HG03520 (cell line): ENCODE measurements at regions not wholly inside any gene's neighbourhood (a gene's known extent, or its start where the extent isn't known, plus 50 kb on each side); places are given as distances from the start of the nearest gene placed in this dataset.

Experiments used
- ATAC-seq: cut with Tn5 transposase; IDR thresholded peaks from one replicate; pipeline ENCODE4 v1.9.1; 2021; ENCODE audit warnings: mild to moderate bottlenecking, moderate library complexity; ENCODE audit not compliant: unreplicated experiment

DNA sequence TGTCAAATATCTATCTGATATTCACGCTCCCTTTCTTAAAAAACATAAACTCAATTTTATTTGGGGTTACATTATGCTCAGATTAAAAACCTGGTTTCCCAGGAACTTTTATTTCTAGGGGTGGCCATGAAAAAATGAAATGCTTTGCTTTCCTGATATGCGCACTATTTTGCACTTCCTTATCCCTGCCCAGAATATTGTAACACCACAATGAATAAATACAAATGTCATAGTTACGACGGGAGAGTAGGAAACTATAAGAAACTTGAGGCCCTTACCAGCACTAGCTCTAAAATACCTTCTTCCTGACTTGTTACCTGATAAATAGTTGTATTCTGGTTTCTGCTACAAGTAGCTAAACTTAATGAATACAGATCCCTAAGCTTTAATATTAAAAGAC, 475.6 kb upstream of the CWC22 start:
- no peak for ATAC-seq

DNA sequence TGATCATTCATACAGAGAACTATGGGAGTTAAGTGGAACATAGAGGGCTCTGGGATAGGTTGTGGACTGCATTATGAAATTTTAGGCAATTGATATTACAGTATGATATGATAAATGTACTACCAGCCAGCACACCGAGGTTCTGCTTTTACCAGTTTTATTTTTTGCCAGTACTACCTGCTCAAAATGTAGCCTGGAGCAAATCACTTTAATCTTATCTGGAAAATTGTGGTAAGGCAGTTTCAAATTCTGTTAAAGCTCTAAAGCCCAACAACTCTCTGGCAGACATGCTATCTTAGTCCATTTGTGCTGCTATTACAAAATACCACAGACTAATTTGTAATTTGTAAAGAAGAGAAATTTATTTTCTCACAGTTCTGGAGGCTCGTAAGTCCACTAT, 474.9 kb upstream of the CWC22 start:
- ATAC-seq = no peak

DNA sequence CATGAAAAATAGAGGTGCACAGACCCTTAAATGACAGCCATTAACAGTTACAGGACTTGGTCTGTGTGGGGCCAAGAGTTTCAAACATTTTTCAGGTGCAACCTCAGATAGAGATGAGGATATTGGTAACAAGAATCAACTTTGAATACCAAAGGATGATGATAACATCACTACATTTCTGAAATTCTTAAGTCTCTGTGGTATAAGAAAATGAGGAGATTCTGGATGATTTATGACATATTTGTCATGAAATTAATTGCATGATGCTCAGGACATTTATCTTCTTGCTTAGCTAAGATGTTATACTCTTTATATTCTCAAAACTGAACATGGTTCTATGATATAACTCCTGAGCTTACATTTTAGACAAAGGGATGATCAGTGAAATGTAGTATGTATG, 471.8 kb upstream of the CWC22 start:
- no peak for ATAC-seq

DNA sequence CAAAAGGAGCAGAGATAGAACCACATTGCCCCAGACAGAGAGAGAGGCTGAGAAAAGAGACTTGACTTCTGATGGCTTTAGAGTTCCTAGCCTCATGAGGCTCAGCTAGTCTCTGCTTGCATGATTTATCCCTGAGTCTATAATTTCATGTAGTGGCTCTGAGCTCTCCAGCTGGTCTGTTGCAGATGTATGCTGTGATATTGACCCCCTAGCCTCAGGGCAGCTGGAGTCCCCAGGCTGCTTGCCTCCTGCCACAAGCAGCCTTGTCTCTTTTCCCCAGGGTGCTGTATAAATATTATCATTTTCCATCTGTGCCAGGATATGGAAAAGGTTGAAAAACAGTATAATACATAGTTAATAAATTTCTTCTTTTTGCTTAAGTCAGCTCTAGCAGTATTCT, 467.6 kb upstream of the CWC22 start:
- ATAC-seq = no peak

DNA sequence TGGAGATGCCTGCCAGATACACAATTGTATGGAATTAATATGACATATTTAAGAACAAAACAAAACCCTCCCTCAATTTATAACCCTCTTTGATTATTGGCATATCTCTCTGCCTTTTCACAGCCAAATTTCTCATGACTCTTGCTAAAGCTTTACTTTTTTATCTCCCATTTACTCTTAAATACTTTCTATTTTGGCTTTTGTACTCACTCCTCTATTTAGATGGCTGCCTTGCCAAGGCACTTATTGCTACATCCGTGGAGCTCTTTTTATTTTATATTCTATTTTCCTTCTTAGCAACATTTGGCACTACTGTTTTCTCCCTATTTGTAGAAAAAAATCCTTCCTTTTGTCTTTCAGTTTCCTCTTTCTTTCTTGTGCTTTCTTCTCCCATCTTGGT, 466.4 kb upstream of the CWC22 start:
- ATAC-seq = no peak

DNA sequence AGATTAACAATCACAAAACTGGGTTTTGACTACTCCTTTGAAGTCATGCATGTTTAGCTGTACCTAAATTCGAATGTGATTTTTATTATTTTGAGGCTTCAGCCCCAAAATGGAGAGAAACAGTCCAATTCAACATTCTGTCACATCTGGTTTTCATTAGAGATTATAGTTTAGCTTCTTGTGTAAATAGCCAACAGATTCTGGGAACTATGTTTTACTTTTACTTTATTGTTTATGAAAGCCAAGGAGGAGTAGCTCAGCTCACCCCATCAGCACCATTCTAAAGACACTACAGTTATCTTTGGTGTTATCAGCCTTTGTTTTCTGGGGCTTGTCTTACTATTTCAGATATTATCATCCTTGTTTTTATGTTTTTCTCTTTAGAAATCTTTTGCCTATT, 465.0 kb upstream of the CWC22 start:
- no peak for ATAC-seq

DNA sequence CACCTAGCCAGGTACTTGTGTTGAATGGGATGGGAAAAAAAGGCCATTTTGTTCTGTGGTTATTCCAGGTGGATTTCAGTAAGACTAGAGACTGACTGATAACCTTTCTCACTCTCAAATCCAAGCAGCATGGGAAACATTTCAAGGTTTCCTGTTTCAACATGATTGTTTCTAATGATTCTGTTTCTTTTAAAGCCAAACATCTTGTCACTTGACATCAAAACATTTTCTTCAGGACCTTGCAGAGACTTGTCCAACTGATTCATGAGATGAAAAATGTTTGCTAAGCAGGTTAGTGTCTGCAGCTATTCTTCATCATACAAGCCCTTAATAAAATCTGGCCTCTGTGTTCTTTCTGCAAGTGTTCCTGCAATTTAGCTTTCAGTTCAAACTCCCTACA, 456.5 kb upstream of the CWC22 start:
- no peak for ATAC-seq

DNA sequence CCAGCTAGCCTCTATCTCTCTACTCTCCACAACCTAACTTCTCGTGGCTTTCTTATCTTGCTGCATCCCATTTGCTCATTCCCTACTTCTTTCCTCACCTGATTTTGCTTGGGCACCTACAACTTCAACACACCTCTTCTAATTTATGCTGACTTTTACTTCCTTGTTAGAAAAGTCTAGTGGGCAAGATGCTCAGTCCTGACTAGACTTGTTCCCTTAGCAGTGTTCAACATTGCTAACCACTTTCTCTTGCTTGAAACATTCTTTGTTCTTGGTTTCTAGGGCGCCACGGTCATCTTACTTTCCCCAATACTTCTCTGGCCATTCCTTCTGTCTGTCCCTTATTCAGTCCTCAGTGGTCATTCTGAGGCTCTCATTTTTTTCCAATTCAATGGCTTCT, 454.7 kb upstream of the CWC22 start:
- no peak for ATAC-seq

DNA sequence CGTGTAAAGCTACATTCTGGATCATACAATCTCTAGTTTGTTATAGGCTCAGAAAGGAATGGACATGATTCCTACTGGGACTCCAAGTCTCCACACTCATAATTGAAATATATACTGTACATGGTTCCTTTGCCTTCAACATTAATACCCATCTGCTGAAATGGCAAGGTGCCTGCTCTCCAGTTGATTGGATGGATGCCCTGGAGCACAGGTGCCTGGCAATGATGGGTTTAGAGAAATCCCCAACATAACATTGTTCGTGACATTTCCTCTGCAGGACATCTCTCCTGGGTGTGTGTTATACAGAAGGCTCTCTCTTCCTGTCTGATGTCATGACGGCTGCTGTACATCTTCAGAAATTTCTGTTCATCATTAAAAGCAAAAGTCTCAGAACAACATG, 449.7 kb upstream of the CWC22 start:
- no peak for ATAC-seq

DNA sequence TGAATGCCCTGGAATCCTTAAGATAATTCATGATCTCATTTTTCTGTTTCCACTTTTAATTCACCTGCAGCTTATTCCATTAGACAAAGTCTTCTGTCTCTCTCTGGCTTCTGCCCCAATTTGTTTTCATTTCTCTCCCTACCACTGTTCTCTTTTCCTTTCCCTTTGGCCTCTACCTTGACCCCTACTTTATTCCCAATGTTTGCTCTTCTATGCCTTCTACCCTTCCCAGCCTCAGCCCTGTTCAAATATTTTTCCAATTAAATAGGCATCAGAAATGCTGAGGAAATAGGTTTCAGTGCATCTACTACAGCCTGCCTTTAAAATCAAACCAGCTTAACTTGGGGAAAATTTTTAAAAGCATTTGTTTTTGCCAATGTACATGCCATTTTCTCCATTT, 443.7 kb upstream of the CWC22 start:
- ATAC-seq = no peak

DNA sequence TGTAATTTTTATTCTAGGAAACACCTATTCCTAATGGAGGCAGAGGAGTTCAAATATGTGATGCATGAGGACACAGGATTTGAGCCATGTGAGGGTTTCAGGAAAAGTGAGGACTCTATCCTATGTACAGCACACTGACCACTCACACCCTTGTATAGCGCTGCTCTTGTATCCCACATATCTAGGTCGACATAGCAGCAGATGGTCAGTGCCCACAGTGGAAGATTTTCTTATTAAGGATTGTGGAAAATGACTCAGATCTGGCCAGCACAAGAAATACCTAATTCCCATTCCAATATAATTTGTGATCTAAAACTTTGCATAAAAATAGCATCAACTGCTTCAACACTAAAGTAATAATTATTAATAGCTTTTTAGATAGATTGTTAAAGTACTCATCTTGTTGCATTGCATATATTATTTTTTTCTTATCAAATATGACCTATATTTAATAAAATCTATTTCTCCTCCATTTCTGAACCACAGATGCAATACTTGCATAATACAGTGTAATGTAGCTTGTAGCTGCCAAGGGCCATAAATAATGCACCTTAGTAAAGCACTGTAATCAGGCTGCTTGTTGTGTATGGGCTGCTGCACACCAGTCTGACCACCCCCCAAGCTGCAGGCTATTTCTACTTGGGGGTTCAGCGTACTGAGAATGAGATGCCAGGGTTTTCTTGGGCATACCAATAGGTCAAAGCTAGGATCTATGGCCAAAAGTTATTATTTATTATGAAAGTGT, 442.2 kb upstream of the CWC22 start:
- no peak for ATAC-seq

DNA sequence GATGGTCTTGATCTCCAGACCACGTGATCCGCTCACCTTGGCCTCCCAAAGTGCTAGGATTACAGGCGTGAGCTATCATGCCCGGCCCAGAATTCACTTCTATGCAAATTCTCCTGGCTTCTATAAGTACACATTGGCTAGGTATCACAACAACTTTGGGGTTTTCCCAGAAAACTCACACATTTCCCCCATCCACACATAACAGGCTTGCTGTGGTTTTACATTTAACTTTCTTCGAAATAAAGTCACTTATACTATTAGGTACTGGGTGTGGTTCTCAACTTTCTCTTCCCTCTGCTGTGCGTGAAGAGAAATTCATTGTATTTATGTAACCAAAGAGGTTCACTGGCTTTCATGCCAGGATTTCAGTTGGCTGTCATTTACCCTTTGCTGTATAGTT, 439.4 kb upstream of the CWC22 start:
- no peak for ATAC-seq

DNA sequence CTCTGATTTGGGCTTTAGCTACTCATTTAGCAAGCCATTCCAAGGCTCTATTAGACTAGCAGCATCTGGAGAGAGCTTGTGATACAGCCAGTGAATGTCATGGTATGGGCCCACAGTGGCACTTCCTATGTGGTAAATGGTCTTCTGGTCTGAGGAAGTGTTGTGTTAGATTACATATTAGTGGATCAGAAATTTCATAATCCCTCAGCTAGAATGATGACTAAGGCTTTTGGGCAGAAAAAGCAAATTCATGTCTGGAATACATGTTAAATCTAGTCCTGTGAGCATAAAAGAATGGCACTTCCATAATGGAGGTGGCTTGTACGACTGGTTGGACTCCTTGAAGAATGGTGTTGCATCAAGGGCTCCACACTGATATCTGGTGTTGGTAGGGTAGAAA, 436.8 kb upstream of the CWC22 start:
- ATAC-seq = no peak

DNA sequence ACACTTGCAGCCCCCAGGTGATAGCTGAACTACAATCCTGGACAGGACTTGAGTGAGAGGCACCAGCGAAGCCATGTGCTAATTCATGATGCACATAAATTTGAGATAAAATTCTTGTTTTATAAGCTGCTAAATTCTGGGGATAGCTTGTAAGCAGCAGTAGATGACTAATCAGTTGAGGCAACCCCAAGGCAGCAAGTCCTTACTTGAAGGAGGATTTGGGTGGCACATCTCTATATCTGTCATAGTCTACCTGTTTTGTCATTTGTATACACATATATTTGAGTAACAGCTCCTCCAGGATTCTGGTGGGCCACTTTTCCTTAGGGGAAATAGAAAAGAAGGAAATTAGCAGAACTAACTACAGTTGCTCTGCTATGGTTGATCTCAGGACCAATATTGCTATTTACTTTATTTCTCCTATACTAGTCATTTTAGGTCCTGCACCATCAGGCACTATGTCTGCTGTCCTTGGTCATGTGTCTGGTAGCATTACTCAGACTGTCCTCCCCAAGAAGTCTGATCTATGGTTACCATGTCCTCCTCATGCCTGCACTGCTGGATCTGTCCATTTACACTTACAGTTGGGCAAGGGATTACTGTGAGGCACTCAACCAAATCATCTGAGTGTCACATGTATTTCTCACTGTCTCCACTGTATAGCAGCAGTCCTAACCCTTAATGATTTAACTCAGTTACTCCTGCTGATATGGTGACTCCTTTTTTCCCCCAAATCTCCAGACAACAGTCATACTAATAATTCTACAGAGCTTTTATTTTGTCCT, 436.0 kb upstream of the CWC22 start:
- no peak for ATAC-seq

DNA sequence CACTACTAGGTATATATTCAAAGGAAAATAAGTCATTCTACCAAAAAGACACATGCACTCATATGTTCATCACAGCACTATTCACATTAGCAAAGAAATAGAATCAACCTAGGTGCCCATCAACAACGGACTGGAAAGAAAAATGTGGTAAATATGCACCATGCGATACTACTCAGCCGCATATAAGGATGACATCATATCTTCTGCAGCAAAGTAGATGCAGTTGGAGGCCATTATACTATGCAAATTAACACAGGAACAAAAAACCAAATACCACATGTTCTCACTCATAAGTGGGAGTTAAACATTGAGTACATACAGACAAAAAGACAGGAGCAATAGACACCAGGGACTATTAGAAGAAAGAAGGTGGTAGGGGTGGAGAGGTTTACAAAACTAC, 412.1 kb upstream of the CWC22 start:
- no peak for ATAC-seq

DNA sequence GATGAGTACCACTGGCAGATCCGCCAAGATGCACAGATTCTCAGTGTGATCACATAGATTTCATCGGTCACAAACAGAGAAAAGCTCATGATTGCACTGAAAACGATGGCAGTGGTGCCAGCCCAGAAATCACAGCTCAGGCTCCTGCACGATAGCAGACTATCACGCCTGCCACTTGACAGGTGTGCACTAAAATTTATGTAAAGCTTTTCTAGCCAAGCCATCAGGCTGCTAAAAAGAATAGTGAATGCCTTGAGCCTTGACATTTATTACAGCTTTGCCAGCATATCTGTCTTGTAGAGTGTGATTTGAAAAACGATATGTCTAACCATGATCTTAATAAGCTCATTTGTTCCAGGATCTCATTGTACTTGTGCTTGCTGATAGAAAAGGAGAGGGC, 409.5 kb upstream of the CWC22 start:
- no peak for ATAC-seq

DNA sequence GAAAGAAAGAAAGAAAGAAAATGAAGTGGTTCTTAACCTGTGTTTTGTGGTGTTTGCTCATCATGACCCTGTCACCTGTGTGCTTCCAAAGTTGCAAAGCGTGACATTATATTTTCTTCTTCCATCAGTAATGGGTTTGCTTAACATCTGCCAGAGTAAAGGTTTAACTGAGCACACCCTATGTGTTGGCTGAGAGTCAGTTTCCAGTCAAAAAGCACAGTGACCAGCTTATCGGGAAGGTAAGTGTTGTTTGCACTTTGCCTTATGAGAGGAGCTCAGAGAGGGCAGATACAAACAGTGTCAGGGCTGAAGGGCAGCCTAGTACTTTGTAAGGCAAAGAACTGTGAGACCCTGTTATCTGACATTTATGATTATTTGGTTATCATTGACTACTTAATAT, 406.2 kb upstream of the CWC22 start:
- ATAC-seq = no peak

DNA sequence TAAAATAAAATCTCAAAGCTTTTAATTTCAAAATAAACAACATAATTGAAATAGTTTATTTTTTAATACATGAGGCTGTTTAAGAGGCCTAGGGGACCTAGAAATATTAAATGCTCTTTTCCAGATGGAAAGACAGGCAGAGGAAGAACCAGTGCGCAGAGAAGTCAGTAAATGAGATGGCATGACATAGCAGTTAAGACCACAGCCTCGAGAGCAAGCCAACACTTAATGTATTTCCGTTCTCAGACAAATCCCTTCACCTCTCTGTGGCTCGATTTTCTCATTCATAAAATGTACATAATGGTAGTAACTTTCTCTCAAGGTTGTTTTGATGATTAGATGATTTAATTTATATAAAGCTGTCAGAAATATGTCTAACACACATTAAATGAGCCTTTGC, 405.1 kb upstream of the CWC22 start:
- ATAC-seq = peak; percentile 55

DNA sequence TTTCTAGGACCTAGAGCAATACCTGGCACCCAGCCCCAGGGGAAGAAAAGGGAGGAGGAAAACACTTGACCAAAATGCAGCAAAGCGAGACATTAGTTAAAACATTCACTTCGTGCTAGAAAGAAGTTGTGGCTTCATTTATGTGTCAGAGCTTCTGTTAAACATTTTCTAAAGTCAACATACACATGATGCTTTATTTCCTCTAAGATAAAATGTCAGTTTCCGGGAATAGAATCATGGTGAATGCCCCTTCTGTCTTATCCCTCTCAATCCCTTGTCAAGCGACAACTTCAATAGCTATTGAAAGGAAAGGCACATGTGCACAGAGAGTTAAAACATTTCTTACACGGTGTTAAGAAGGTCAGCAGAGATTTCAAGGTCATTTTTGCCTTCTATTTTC, 404.6 kb upstream of the CWC22 start:
- no peak for ATAC-seq

DNA sequence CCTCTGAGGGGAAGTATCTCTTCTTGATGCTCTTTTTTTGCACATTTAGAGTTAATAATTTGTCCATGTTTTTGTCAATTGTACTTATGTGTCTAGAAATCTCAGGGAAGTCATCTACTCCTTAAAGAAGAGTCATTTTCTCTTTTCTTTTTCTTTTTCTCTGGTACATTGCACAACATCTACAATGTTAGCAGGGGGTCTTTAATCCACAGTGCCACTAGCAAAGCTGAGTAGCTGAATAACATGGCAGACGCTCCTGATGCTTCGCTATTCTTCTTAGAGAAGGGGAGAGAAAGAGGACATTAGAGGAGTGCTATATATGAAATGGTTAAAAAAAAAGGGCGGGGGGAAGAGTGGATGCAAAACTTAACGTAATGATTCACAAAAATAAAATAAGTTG, 399.6 kb upstream of the CWC22 start:
- no peak for ATAC-seq

DNA sequence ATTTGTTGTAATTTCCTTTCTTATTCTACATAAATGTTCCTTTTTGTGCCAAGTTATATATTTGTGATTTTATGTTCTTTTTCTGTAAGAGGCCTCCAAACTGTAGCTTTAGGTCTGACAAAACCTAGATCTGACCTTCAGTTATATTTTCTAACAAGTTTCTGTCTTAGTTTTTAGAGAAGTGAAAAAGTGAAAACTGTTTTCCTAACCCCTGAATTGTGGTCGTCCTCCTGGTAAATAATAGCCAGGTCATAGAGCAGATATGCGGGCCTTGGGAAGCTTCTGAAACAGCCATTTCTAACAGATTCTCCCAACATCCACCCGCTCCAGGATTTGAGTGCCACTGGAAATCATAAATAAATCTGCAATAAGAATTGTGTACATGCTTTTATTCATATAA, 398.4 kb upstream of the CWC22 start:
- no peak for ATAC-seq

DNA sequence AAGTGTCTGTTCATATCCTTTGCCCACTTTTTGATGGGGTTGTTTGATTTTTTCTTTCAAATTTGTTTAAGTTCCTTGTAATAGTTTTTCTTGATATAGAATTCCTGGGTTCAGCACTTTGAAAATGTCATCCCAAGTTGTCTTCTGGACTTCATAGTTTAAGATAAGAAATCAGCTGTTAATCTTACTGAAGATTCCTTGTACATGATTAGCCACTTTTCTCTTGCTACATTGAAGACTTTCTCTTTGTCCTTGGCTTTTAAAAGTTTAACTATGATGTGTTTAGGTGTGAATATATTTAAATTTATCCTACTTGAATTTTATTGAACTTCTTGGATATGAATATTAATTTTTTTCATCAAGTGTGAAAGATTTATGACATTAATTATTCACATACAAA, 387.2 kb upstream of the CWC22 start:
- no peak for ATAC-seq
